A673 (cell line): ENCODE measurements at regions not wholly inside any gene's neighbourhood (a gene's known extent, or its start where the extent isn't known, plus 50 kb on each side); places are given as distances from the start of the nearest gene placed in this dataset.

ENCODE experiments used
- BruUV-seq: library from RNA; stranded (reverse); fragments of 400-500 nt; replicated peaks from 2 replicates; lab custom pipeline; 2021; lab: Mats Ljungman, UMichigan
- CTCF ChIA-PET: fragments of 300-600 bp; sonication (Branson Sonifier 250); formaldehyde crosslinking; loops from one replicate; lab custom pipeline; 2022; ENCODE audit warnings: antibody characterized with exemption; lab: Charles Lee
- POLR2A ChIA-PET: fragments of 300-600 bp; sonication (Branson Sonifier 250); formaldehyde crosslinking; loops from one replicate; lab custom pipeline; 2022; ENCODE audit warnings: antibody characterized with exemption; ENCODE audit not compliant: low non-redundant PET; lab: Charles Lee
- DNase-seq: peaks from one replicate; pipeline ENCODE4 v3.0.0-alpha.2; 2015; ENCODE audit warnings: low spot score
- H3K27ac ChIP-seq: fragments of 200-600 bp; sonication (generic); 2 replicates; pipeline ENCODE4 v1.5.1; 2016; ENCODE audit warnings: mixed run types, low read depth, mild to moderate bottlenecking, mixed read lengths, antibody characterized with exemption, low read length; ENCODE audit not compliant: poor library complexity, severe bottlenecking
- H3K27me3 ChIP-seq: fragments of 200-600 bp; sonication (generic); replicated peaks from 2 replicates; pipeline ENCODE4 v1.6.1; 2017; ENCODE audit warnings: mixed run types, low read depth, mild to moderate bottlenecking, mixed read lengths, antibody characterized with exemption, low read length; ENCODE audit not compliant: insufficient read depth, poor library complexity
- H3K36me3 ChIP-seq: fragments of 200-600 bp; sonication (generic); 2 replicates; pipeline ENCODE4 v1.6.1; 2016; ENCODE audit warnings: mixed run types, mild to moderate bottlenecking, mixed read lengths, antibody characterized with exemption, low read length; ENCODE audit not compliant: insufficient read depth, poor library complexity, severe bottlenecking
- H3K4me1 ChIP-seq: fragments of 200-600 bp; sonication (generic); 2 replicates; pipeline ENCODE4 v1.6.1; 2017; ENCODE audit warnings: mixed run types, mild to moderate bottlenecking, mixed read lengths, antibody characterized with exemption, low read length; ENCODE audit not compliant: insufficient read depth, poor library complexity, severe bottlenecking
- H3K4me3 ChIP-seq: fragments of 200-600 bp; sonication (generic); 2 replicates; pipeline ENCODE4 v1.5.1; 2016; ENCODE audit warnings: low read depth, mixed run types, mild to moderate bottlenecking, mixed read lengths, low read length; ENCODE audit not compliant: poor library complexity, severe bottlenecking
- H3K9me3 ChIP-seq: fragments of 200-600 bp; sonication (generic); 2 replicates; pipeline ENCODE4 v1.6.1; 2016; ENCODE audit warnings: mixed run types, low read depth, mild to moderate bottlenecking, mixed read lengths, antibody characterized with exemption, low read length; ENCODE audit not compliant: poor library complexity, severe bottlenecking
- CTCF ChIP-seq: fragments of 300-800, 200-600 bp; sonication (generic); conservative IDR thresholded peaks from 2 replicates; pipeline ENCODE4 v1.5.1; 2017; ENCODE audit warnings: low read depth, mild to moderate bottlenecking, antibody characterized with exemption, low read length, moderate library complexity, mixed read lengths
- EZH2 ChIP-seq: fragments of 200-600 bp; sonication (generic); IDR thresholded peaks from 2 replicates; pipeline ENCODE4 v1.6.1; 2017; ENCODE audit warnings: borderline replicate concordance, low read depth, mild to moderate bottlenecking, mixed read lengths, antibody characterized with exemption, low read length; ENCODE audit not compliant: poor library complexity, severe bottlenecking
- intact Hi-C: fragments of 100-400 bp; cut with micrococcal nuclease; formaldehyde crosslinking; loops from one replicate; pipeline ENCODE4 v1.10.0; 2022; ENCODE audit not compliant: unreplicated experiment

GRCh38 chr4:30402276-30402675 is 317.9 kb upstream of the PCDH7 start:
- TF ChIP-seq CTCF: no peak
- no peak for TF ChIP-seq EZH2
- H3K9me3 ChIP-seq: peaks cover 6% of the 10 kb centered on the region
- POLR2A ChIA-PET: interaction anchor here (0.6 kb wide), 1 partner anchor 352 kb away, joined by 3 read pairs; no protein-coding TSS in a partner anchor
- intact Hi-C loops: no loop called here
- no peaks in the 10 kb centered on the region for H3K27me3 ChIP-seq
- no peak overlapping the region for H3K4me3 ChIP-seq
- peaks cover 13% of the 10 kb centered on the region for H3K4me1 ChIP-seq
- DNase-seq: no peak
- BruUV-seq: no TSS peak
- no peak overlapping the region for H3K27ac ChIP-seq
- no peaks in the 10 kb centered on the region for H3K36me3 ChIP-seq
- CTCF ChIA-PET: no interaction called here

- no peaks in the 10 kb centered on the region for H3K36me3 ChIP-seq
- TF ChIP-seq EZH2 (no peak), CTCF (no peak)
- DNase-seq: no peak
- no peak overlapping the region for H3K27ac ChIP-seq
- BruUV-seq: no TSS peak
- intact Hi-C loops: no loop called here
- no peak overlapping the region for H3K4me3 ChIP-seq
- H3K9me3 ChIP-seq: peaks cover 51% of the 10 kb centered on the region
- ChIA-PET CTCF (no interaction called here), POLR2A (no interaction called here)
- no peaks in the 10 kb centered on the region for H3K4me1 ChIP-seq
- no peaks in the 10 kb centered on the region for H3K27me3 ChIP-seq
Observed at GRCh38 chr4:30413915-30414314, 306.3 kb upstream of the PCDH7 start.

GRCh38 chr4:30416547-30416946 is 303.6 kb upstream of the PCDH7 start:
- intact Hi-C loops: no loop called here
- CTCF ChIA-PET: no interaction called here
- no peak overlapping the region for H3K27ac ChIP-seq
- DNase-seq: no peak
- no peaks in the 10 kb centered on the region for H3K4me1 ChIP-seq
- no peak for TF ChIP-seq CTCF
- no peak for TF ChIP-seq EZH2
- POLR2A ChIA-PET: no interaction called here
- BruUV-seq: no TSS peak
- H3K9me3 ChIP-seq: peaks cover 45% of the 10 kb centered on the region
- no peak overlapping the region for H3K4me3 ChIP-seq
- no peaks in the 10 kb centered on the region for H3K27me3 ChIP-seq
- H3K36me3 ChIP-seq: no peaks in the 10 kb centered on the region
